K562 (cell line): ENCODE measurements at regions not wholly inside any gene's neighbourhood (a gene's known extent, or its start where the extent isn't known, plus 50 kb on each side); places are given as distances from the start of the nearest gene placed in this dataset.

Source experiments
- C11orf30 ChIP-seq: fragments of 450-650 bp; IDR thresholded peaks from 2 replicates; pipeline ENCODE4 v1.6.1; 2016; ENCODE audit warnings: low read depth, mild to moderate bottlenecking
- FOXM1 ChIP-seq, 2 experiments: fragments of 450-650 bp in 1 of 2; sonication (generic) in 1 of 2; formaldehyde crosslinking in 1 of 2; IDR thresholded peaks; 2 replicates each; pipeline versions ENCODE4 v1.6.1 to v1.9.0; 2017 to 2022; ENCODE audit warnings: low read depth in 2 of 2, mild to moderate bottlenecking in 2 of 2, missing genetic modification reagents in 1 of 2, moderate library complexity in 1 of 2
- FUS ChIP-seq: fragments of 200-400 bp; formaldehyde crosslinking; optimal IDR thresholded peaks from 2 replicates; pipeline ENCODE3; 2017; ENCODE audit warnings: low read depth, low read length
- MCM2 ChIP-seq: fragments of 450-650 bp; IDR thresholded peaks from 2 replicates; pipeline ENCODE4 v1.6.1; 2017; ENCODE audit warnings: low read depth, mild to moderate bottlenecking
- MXI1 ChIP-seq: IDR thresholded peaks from 2 replicates; pipeline ENCODE4 v1.6.1; 2011; ENCODE audit warnings: low read depth, mild to moderate bottlenecking, improper control_type of control experiment, low read length
- PKNOX1 ChIP-seq: fragments of 450-650 bp; IDR thresholded peaks from 2 replicates; pipeline ENCODE4 v1.6.1; 2016
- POLR3G ChIP-seq: IDR thresholded peaks from 2 replicates; pipeline ENCODE4 v1.6.1; 2011; ENCODE audit not compliant: insufficient read length, insufficient replicate concordance; ENCODE audit errors: extremely low read depth
- SIN3A ChIP-seq, 2 experiments: fragments of 150-350 bp in 1 of 2; IDR thresholded peaks; 2 replicates each; pipeline ENCODE4 v1.6.1; 2011 to 2016; ENCODE audit warnings: borderline replicate concordance in 2 of 2, low read depth in 2 of 2, low read length in 2 of 2, mild to moderate bottlenecking in 2 of 2, moderate library complexity in 2 of 2; ENCODE audit not compliant: control insufficient read depth in 1 of 2
- SIN3B ChIP-seq: fragments of 450-650 bp; IDR thresholded peaks from 2 replicates; pipeline ENCODE4 v1.6.1; 2017; ENCODE audit warnings: low read depth, mild to moderate bottlenecking, moderate library complexity
- SRSF7 ChIP-seq: fragments of 200-400 bp; formaldehyde crosslinking; optimal IDR thresholded peaks from 2 replicates; pipeline ENCODE3; 2017; ENCODE audit warnings: mild to moderate bottlenecking, low read depth, low read length
- SRSF9 ChIP-seq: fragments of 200-400 bp; formaldehyde crosslinking; IDR thresholded peaks from 2 replicates; pipeline ENCODE4 v1.6.1; 2017; ENCODE audit warnings: low read depth, low read length, borderline replicate concordance
- THRAP3 ChIP-seq: fragments of 450-650 bp; IDR thresholded peaks from 2 replicates; pipeline ENCODE4 v1.6.1; 2016; ENCODE audit warnings: mild to moderate bottlenecking, inconsistent platforms, borderline replicate concordance
- TSC22D4 ChIP-seq: fragments of 450-650 bp; IDR thresholded peaks from 2 replicates; pipeline ENCODE4 v1.6.1; 2016; ENCODE audit warnings: missing genetic modification characterization, missing biosample characterization, control low read depth
- YBX1 ChIP-seq: fragments of 450-650 bp; IDR thresholded peaks from 2 replicates; pipeline ENCODE4 v1.7.1; 2016; ENCODE audit warnings: mild to moderate bottlenecking
- ZBTB33 ChIP-seq: sonication (generic); formaldehyde crosslinking; IDR thresholded peaks from 2 replicates; pipeline ENCODE4 v1.8.1; 2023; ENCODE audit warnings: mild to moderate bottlenecking, missing genetic modification reagents
- ZC3H8 ChIP-seq: fragments of 450-650 bp; IDR thresholded peaks from 2 replicates; pipeline ENCODE4 v1.6.1; 2017
- ZNF121 ChIP-seq: sonication (generic); formaldehyde crosslinking; conservative IDR thresholded peaks from 2 replicates; pipeline ENCODE4 v1.8.0; 2022; ENCODE audit warnings: missing genetic modification reagents
- ZNF280B ChIP-seq: fragments of 250-450 bp; sonication (Bioruptor Pico); IDR thresholded peaks from 2 replicates; pipeline ENCODE4 v1.5.1; 2021; ENCODE audit warnings: mild to moderate bottlenecking
- ZNF449 ChIP-seq: fragments of 250-450 bp; sonication (Bioruptor Pico); IDR thresholded peaks from 2 replicates; pipeline ENCODE4 v1.8.0; 2022; ENCODE audit warnings: moderate library complexity, mild to moderate bottlenecking, inconsistent platforms
- ZNF511 ChIP-seq: sonication (generic); formaldehyde crosslinking; IDR thresholded peaks from 2 replicates; pipeline ENCODE4 v1.8.0; 2022; ENCODE audit warnings: mild to moderate bottlenecking, missing genetic modification reagents

GRCh38 chr2:42927334-42928160 lies 135.2 kb upstream of the HAAO start (continued):
- TF ChIP-seq ZNF511 (CRISPR knock-in tag) (no peak), MXI1 (no peak), SIN3B (no peak), MCM2 (no peak), ZNF449 (peak; percentile 85), POLR3G (no peak), SRSF9 (no peak), YBX1 (no peak), FOXM1 (IDR thresholded peaks at IDR 0.05; ENCODE audit: low read depth) (peak; percentile 55; the same call in 1 of the 2 replicates), FOXM1 (CRISPR knock-in tag; IDR thresholded peaks at IDR 0.05; ENCODE audit: low read depth) (no peak), SRSF7 (no peak), ZBTB33 (CRISPR knock-in tag) (no peak), ZNF121 (CRISPR knock-in tag) (no peak), ZC3H8 (no peak), THRAP3 (no peak), PKNOX1 (peak; percentile 88), FUS (no peak), TSC22D4 (tag) (no peak), C11orf30 (no peak), SIN3A (IDR thresholded peaks at IDR 0.05; ENCODE audit: borderline replicate concordance in 2 of 2, control insufficient read depth in 1 of 2, low read depth in 2 of 2, low read length in 2 of 2) (no peak), ZNF280B (CRISPR knock-in tag) (no peak)
